Upper lobe of left lung (tissue), 4 donors: ENCODE measurements at regions not wholly inside any gene's neighbourhood (a gene's known extent, or its start where the extent isn't known, plus 50 kb on each side); places are given as distances from the start of the nearest gene placed in this dataset.

ENCODE experiments used
- CTCF ChIP-seq, 6 experiments: fragments of 450-650 bp in 4 of 6; fragments of 200-600 bp in 2 of 6; sonication (generic) in 2 of 6; IDR thresholded peaks; one replicate each; pipeline ENCODE4 v1.5.1; 2016 to 2019; ENCODE audit warnings: antibody characterized with exemption in 6 of 6
- POLR2A ChIP-seq, 4 donors: fragments of 450-650 bp; IDR thresholded peaks; one replicate each; pipeline ENCODE4 v1.5.1; 2016 to 2017; ENCODE audit warnings: antibody characterized with exemption in 4 of 4, mild to moderate bottlenecking in 2 of 4
- POLR2AphosphoS5 ChIP-seq, 2 donors: sonication (generic); formaldehyde crosslinking; IDR thresholded peaks; one replicate each; pipeline ENCODE4 v1.5.1; 2017; ENCODE audit warnings: antibody characterized with exemption in 2 of 2

- TF ChIP-seq CTCF (IDR thresholded peaks at IDR 0.05) (no peak), POLR2A (IDR thresholded peaks at IDR 0.05) (no peak), POLR2AphosphoS5 (IDR thresholded peaks at IDR 0.05) (no peak)
Measured at GRCh38 chr1:60866917-60867531, 215.3 kb upstream of the NFIA start.
